HL-60 (cell line): ENCODE measurements at regions not wholly inside any gene's neighbourhood (a gene's known extent, or its start where the extent isn't known, plus 50 kb on each side); places are given as distances from the start of the nearest gene placed in this dataset.

Experiments used
- CTCF ChIP-seq: IDR thresholded peaks from one replicate; pipeline ENCODE4 v1.5.1; 2011; ENCODE audit warnings: low read length, control low read depth, inconsistent platforms; ENCODE audit not compliant: insufficient read depth
- GABPA ChIP-seq: IDR thresholded peaks from 2 replicates; pipeline ENCODE4 v1.6.1; 2012; ENCODE audit warnings: low read depth
- POLR2AphosphoS5 ChIP-seq: IDR thresholded peaks from 2 replicates; pipeline ENCODE4 v1.6.1; 2012; ENCODE audit warnings: low read depth
- REST ChIP-seq: IDR thresholded peaks from 2 replicates; pipeline ENCODE4 v1.6.1; 2012; ENCODE audit warnings: low read depth; ENCODE audit not compliant: insufficient replicate concordance
- SPI1 ChIP-seq: IDR thresholded peaks from 2 replicates; pipeline ENCODE4 v1.6.1; 2012; ENCODE audit warnings: low read depth, mild to moderate bottlenecking, borderline replicate concordance

- TF ChIP-seq CTCF (no peak), POLR2AphosphoS5 (no peak), REST (no peak), GABPA (no peak), SPI1 (no peak)
These were observed 190.5 kb downstream of the DACT1 start for GRCh38 chr14:58828298-58828697.
